K562 (cell line): ENCODE measurements at regions not wholly inside any gene's neighbourhood (a gene's known extent, or its start where the extent isn't known, plus 50 kb on each side); places are given as distances from the start of the nearest gene placed in this dataset.

Experiments used
- ATAC-seq: fragments of 200-7000 bp; cut with Tn5 transposase; 3 replicates; pipeline ENCODE4 v1.9.1; 2020; ENCODE audit warnings: moderate library complexity
- BruUV-seq: library from RNA; stranded (reverse); fragments of 400-500 nt; replicated peaks from 2 replicates; lab custom pipeline; 2021; lab: Mats Ljungman, UMichigan
- CTCF ChIA-PET: fragments of 300-600 bp; formaldehyde crosslinking; extraction: SDS; loops from one replicate; lab custom pipeline; 2021; ENCODE audit warnings: low intra/inter-chr PET ratio; lab: Yijun Ruan, JAX
- POLR2A ChIA-PET: fragments of 300-600, 350-650 bp; sonication (Branson Sonifier 250); formaldehyde crosslinking; extraction: SDS; loops from one replicate; lab custom pipeline; 2021; ENCODE audit warnings: antibody characterized with exemption, inconsistent platforms; lab: Yijun Ruan, JAX
- DNase-seq, 4 experiments: peaks; one replicate each; pipeline versions ENCODE4 v3.0.0 to v3.0.0-alpha.2; 2011 to 2018; ENCODE audit warnings: low spot score in 3 of 4, mixed read lengths in 3 of 4; ENCODE audit errors: extremely low read depth in 1 of 4
- FAIRE-seq: peaks from 2 replicates; lab custom pipeline; 2011; peaks lifted over from hg19 to GRCh38; lab: Jason Lieb, UNC
- H2AFZ ChIP-seq: 2 replicates; pipeline ENCODE4 v1.6.0; 2011; ENCODE audit warnings: low read depth, low read length, control low read depth, inconsistent platforms
- H3K27ac ChIP-seq: fragments of 200-600 bp; 3 replicates; pipeline ENCODE4 v1.8.0; 2011; ENCODE audit warnings: low read depth, mild to moderate bottlenecking, control low read depth, inconsistent platforms, low read length, moderate library complexity, mixed read lengths; ENCODE audit errors: extremely low read depth
- H3K27me3 ChIP-seq, 2 experiments: fragments of 300-600 bp in 1 of 2; 2 replicates in 1 of 2; 3 replicates in 1 of 2; pipeline versions ENCODE4 v1.6.0 to v1.8.0; 2011; ENCODE audit warnings: inconsistent platforms in 2 of 2, low read length in 2 of 2, mild to moderate bottlenecking in 1 of 2, mixed read lengths in 1 of 2, moderate library complexity in 1 of 2; ENCODE audit not compliant: control insufficient read depth in 2 of 2, insufficient read depth in 2 of 2
- H3K36me3 ChIP-seq: fragments of 300-600 bp; 3 replicates; pipeline ENCODE4 v1.8.0; 2011; ENCODE audit warnings: mild to moderate bottlenecking, low read length, inconsistent platforms; ENCODE audit not compliant: control insufficient read depth, insufficient read depth
- H3K4me1 ChIP-seq, 2 experiments: fragments of 200-600 bp in 1 of 2; replicated peaks in 1 of 2; 2 replicates in 1 of 2; 3 replicates in 1 of 2; pipeline versions ENCODE4 v1.5.1 to v1.8.0; 2011; ENCODE audit warnings: inconsistent platforms in 2 of 2, low read length in 2 of 2, mild to moderate bottlenecking in 1 of 2, mixed read lengths in 1 of 2, moderate library complexity in 1 of 2; ENCODE audit not compliant: control insufficient read depth in 2 of 2, insufficient read depth in 2 of 2
- H3K4me2 ChIP-seq: 2 replicates; pipeline ENCODE4 v1.6.1; 2011; ENCODE audit warnings: low read length, control low read depth, inconsistent platforms, mixed read lengths; ENCODE audit not compliant: insufficient read depth
- H3K4me3 ChIP-seq: fragments of 200-600 bp; sonication (generic), shearing (Covaris generic); 2 replicates; pipeline ENCODE4 v1.5.1; 2016; ENCODE audit warnings: control low read depth, inconsistent platforms
- H3K79me2 ChIP-seq: fragments of 200-600 bp; 3 replicates; pipeline ENCODE4 v1.8.0; 2011; ENCODE audit warnings: low read length, inconsistent platforms; ENCODE audit not compliant: control insufficient read depth, insufficient read depth
- H3K9ac ChIP-seq, 2 experiments: 2 replicates each; pipeline versions ENCODE4 v1.6.0 to v1.6.1; 2011; ENCODE audit warnings: low read depth in 2 of 2, low read length in 2 of 2, control low read depth in 1 of 2, inconsistent platforms in 1 of 2, mild to moderate bottlenecking in 1 of 2, mixed read lengths in 1 of 2; ENCODE audit not compliant: insufficient read depth in 1 of 2
- H3K9me1 ChIP-seq: one replicate; pipeline ENCODE4 v1.6.0; 2011; ENCODE audit warnings: inconsistent platforms, mild to moderate bottlenecking, low read length, moderate library complexity; ENCODE audit not compliant: control insufficient read depth, insufficient read depth
- H3K9me3 ChIP-seq: replicated peaks from 2 replicates; pipeline ENCODE4 v1.5.1; 2011; ENCODE audit warnings: low read depth, low read length, inconsistent platforms; ENCODE audit not compliant: control insufficient read depth, insufficient read depth
- H4K20me1 ChIP-seq: replicated peaks from 2 replicates; pipeline ENCODE4 v1.6.1; 2011; ENCODE audit warnings: low read length, inconsistent platforms, mixed read lengths; ENCODE audit not compliant: control insufficient read depth, insufficient read depth
- CEBPB ChIP-seq: fragments of 450-650 bp; IDR thresholded peaks from 2 replicates; pipeline ENCODE4 v1.6.1; 2016; ENCODE audit warnings: missing genetic modification characterization, missing compliant biosample characterization
- CEBPG ChIP-seq, 3 experiments: fragments of 200-800 bp in 1 of 3; sonication (Bioruptor generic) in 1 of 3; sonication (generic) in 1 of 3; formaldehyde crosslinking in 1 of 3; IDR thresholded peaks in 2 of 3; conservative IDR thresholded peaks in 1 of 3; 2 replicates each; pipeline versions ENCODE4 v1.6.1 to v1.8.0; 2016 to 2022; ENCODE audit warnings: missing compliant biosample characterization in 2 of 3, missing genetic modification characterization in 2 of 3, mild to moderate bottlenecking in 1 of 3, missing genetic modification reagents in 1 of 3
- ZBTB40 ChIP-seq, 2 experiments: fragments of 450-650 bp in 1 of 2; sonication (generic) in 1 of 2; formaldehyde crosslinking in 1 of 2; IDR thresholded peaks; 2 replicates each; pipeline versions ENCODE4 v1.7.1 to v1.9.0; 2016 to 2022; ENCODE audit warnings: inconsistent platforms in 1 of 2, mild to moderate bottlenecking in 1 of 2, missing genetic modification reagents in 1 of 2
- WGBS: fragments of 100-300 bp; shearing (Covaris generic); methylation state at CpG from one replicate; pipeline ENCODE4 v1.1.6; 2016; ENCODE audit warnings: low coverage, mixed read lengths; ENCODE audit not compliant: insufficient coverage; ENCODE audit errors: missing lambda C conversion rate; 5-methylcytosine and 5-hydroxymethylcytosine counted together
- in situ Hi-C: fragments of 300-500 bp; cut with MboI; formaldehyde crosslinking; loops from 4 replicates; pipeline ENCODE4 v1.15.0; 2018; ENCODE audit warnings: inconsistent platforms, mixed read lengths
- intact Hi-C: fragments of 100-400 bp; cut with micrococcal nuclease; formaldehyde crosslinking; loops from 2 replicates; pipeline ENCODE4 v1.14.2; 2022

GRCh38 chr5:91255396-91256141 lies 127.5 kb downstream of the ARRDC3 start:
- Histone ChIP-seq H3K27ac (no peak overlapping the region), H3K9ac (no peak overlapping the region), H3K4me3 (no peak overlapping the region), H2AFZ (no peak overlapping the region), H3K4me2 (no peak overlapping the region), H3K36me3 (no peaks in the 10 kb centered on the region), H3K9me1 (no peaks in the 10 kb centered on the region), H4K20me1 (no peaks in the 10 kb centered on the region), H3K79me2 (no peaks in the 10 kb centered on the region), H3K27me3 (no peaks in the 10 kb centered on the region), H3K4me1 (no peaks in the 10 kb centered on the region), H3K9me3 (no peaks in the 10 kb centered on the region)
- no peak for FAIRE-seq
- POLR2A ChIA-PET, result interaction anchor here (0.7 to 1.2 kb wide), 2 partner anchors 8 to 125 kb away, joined by 3 read pairs; no protein-coding TSS in a partner anchor
- no peak for DNase-seq
- in situ Hi-C loops (no loop called here), intact Hi-C loops (no loop called here)
- CTCF ChIA-PET, result no interaction called here
- ATAC-seq, result no peak
- WGBS, result 62% methylated on average over 3 of the region's 4 CpGs
- TF ChIP-seq CEBPG (CRISPR knock-in tag; IDR thresholded peaks at IDR 0.05) (no peak), CEBPG (tag; conservative IDR thresholded peaks at IDR 0.05 in 1 of 2, IDR thresholded peaks at IDR 0.05 in 1 of 2) (peak in 1 of 2 experiments; percentile 69; a peak in 2 of 4 replicates), CEBPB (tag) (peak; percentile 81), ZBTB40 (IDR thresholded peaks at IDR 0.05) (no peak), ZBTB40 (CRISPR knock-in tag; IDR thresholded peaks at IDR 0.05) (no peak)
- BruUV-seq, result no TSS peak
